ENCODE measurements at regions not wholly inside any gene's neighbourhood (a gene's known extent, or its start where the extent isn't known, plus 50 kb on each side); places are given as distances from the start of the nearest gene placed in this dataset.

- TF ChIP-seq POLR2A (IDR thresholded peaks at IDR 0.05): no peak
- no peak for TF ChIP-seq CTCF (IDR thresholded peaks at IDR 0.05)
Observed at GRCh38 chr17:36730857-36731490, 129.6 kb downstream of the MRM1 start.
